WTC11 (cell line): ENCODE measurements at regions not wholly inside any gene's neighbourhood (a gene's known extent, or its start where the extent isn't known, plus 50 kb on each side); places are given as distances from the start of the nearest gene placed in this dataset.

Source experiments
- ATAC-seq: fragments of 200-7000 bp; cut with Tn5 transposase; 2 replicates; pipeline ENCODE4 v1.10.0; 2021; ENCODE audit warnings: mild to moderate bottlenecking, moderate library complexity
- CTCF ChIA-PET: fragments of 300-600 bp; sonication (Branson Sonifier 250); formaldehyde crosslinking; loops from one replicate; lab custom pipeline; 2021; ENCODE audit warnings: antibody characterized with exemption; lab: Charles Lee
- POLR2A ChIA-PET: fragments of 350-600 bp; sonication (Branson Sonifier 250); formaldehyde crosslinking; loops from one replicate; lab custom pipeline; 2021; ENCODE audit warnings: antibody characterized with exemption; lab: Charles Lee
- DNase-seq: peaks from one replicate; pipeline ENCODE4 v3.0.0; 2021; ENCODE audit warnings: low spot score
- H3K27ac Mint-ChIP-seq: 2 replicates; pipeline ENCODE4 v1.8.0; 2021; ENCODE audit warnings: mixed read lengths
- H3K27me3 Mint-ChIP-seq: 2 replicates; pipeline ENCODE4 v1.8.0; 2021; ENCODE audit warnings: low read depth, mild to moderate bottlenecking, moderate library complexity, mixed read lengths
- H3K36me3 Mint-ChIP-seq: 2 replicates; pipeline ENCODE4 v1.8.0; 2021; ENCODE audit warnings: mixed read lengths
- H3K4me1 Mint-ChIP-seq: 2 replicates; pipeline ENCODE4 v1.8.0; 2022; ENCODE audit warnings: mixed read lengths
- H3K4me3 Mint-ChIP-seq: 2 replicates; pipeline ENCODE4 v1.8.0; 2021; ENCODE audit warnings: mild to moderate bottlenecking, moderate library complexity, mixed read lengths
- H3K9me3 Mint-ChIP-seq: 2 replicates; pipeline ENCODE4 v1.8.0; 2021; ENCODE audit warnings: mixed read lengths
- ARID4B ChIP-seq: sonication (generic); formaldehyde crosslinking; IDR thresholded peaks from 2 replicates; pipeline ENCODE4 v1.8.0; 2023; ENCODE audit warnings: missing genetic modification reagents, mild to moderate bottlenecking, borderline replicate concordance
- ERG ChIP-seq: fragments of 250-450 bp; sonication (Bioruptor Pico); IDR thresholded peaks from 2 replicates; pipeline ENCODE4 v1.8.0; 2021; ENCODE audit warnings: mild to moderate bottlenecking
- MYBL2 ChIP-seq: sonication (generic); formaldehyde crosslinking; IDR thresholded peaks from 2 replicates; pipeline ENCODE4 v1.8.1; 2023; ENCODE audit warnings: mild to moderate bottlenecking, moderate library complexity, missing genetic modification reagents
- NFATC4 ChIP-seq: fragments of 250-450 bp; sonication (Bioruptor Pico); IDR thresholded peaks from 2 replicates; pipeline ENCODE4 v1.9.0; 2021; ENCODE audit warnings: mild to moderate bottlenecking
- OVOL2 ChIP-seq: fragments of 250-450 bp; sonication (Bioruptor Pico); IDR thresholded peaks from 2 replicates; pipeline ENCODE4 v1.9.0; 2021; ENCODE audit warnings: mild to moderate bottlenecking, borderline replicate concordance
- TEAD1 ChIP-seq: sonication (generic); formaldehyde crosslinking; IDR thresholded peaks from 2 replicates; pipeline ENCODE4 v1.8.0; 2022; ENCODE audit warnings: mild to moderate bottlenecking, missing genetic modification reagents
- TP53 ChIP-seq: sonication (generic); formaldehyde crosslinking; IDR thresholded peaks from 2 replicates; pipeline ENCODE4 v1.8.1; 2023; ENCODE audit warnings: mild to moderate bottlenecking, missing genetic modification reagents
- ZBTB21 ChIP-seq: sonication (generic); formaldehyde crosslinking; IDR thresholded peaks from 2 replicates; pipeline ENCODE4 v1.8.1; 2023; ENCODE audit warnings: mild to moderate bottlenecking, missing genetic modification reagents, borderline replicate concordance
- ZNF121 ChIP-seq: sonication (generic); formaldehyde crosslinking; IDR thresholded peaks from 2 replicates; pipeline ENCODE4 v1.8.0; 2023; ENCODE audit warnings: missing genetic modification reagents
- ZNF263 ChIP-seq: sonication (generic); formaldehyde crosslinking; IDR thresholded peaks from 2 replicates; pipeline ENCODE4 v1.8.1; 2022; ENCODE audit warnings: low read depth, mild to moderate bottlenecking, moderate library complexity, missing genetic modification reagents
- ZNF671 ChIP-seq: fragments of 250-450 bp; sonication (Bioruptor Pico); IDR thresholded peaks from 2 replicates; pipeline ENCODE4 v1.8.0; 2021; ENCODE audit warnings: mild to moderate bottlenecking
- TF ChIP-seq, protein P1 (sequence below): sonication (generic); formaldehyde crosslinking; IDR thresholded peaks from 2 replicates; pipeline ENCODE4 v1.8.0; 2023; ENCODE audit warnings: missing genetic modification reagents
- TF ChIP-seq, protein P2 (sequence below): fragments of 250-450 bp; sonication (Bioruptor Pico); IDR thresholded peaks from 2 replicates; pipeline ENCODE4 v1.9.0; 2021; ENCODE audit warnings: moderate library complexity, mild to moderate bottlenecking, inconsistent platforms, borderline replicate concordance
- TF ChIP-seq, protein P3 (sequence below): sonication (generic); formaldehyde crosslinking; conservative IDR thresholded peaks from 2 replicates; pipeline ENCODE4 v1.8.1; 2023; ENCODE audit warnings: mild to moderate bottlenecking, low read depth, missing genetic modification reagents, moderate library complexity
- TF ChIP-seq, protein P4 (sequence below): sonication (generic); formaldehyde crosslinking; IDR thresholded peaks from 2 replicates; pipeline ENCODE4 v1.8.0; 2022; ENCODE audit warnings: missing genetic modification reagents
- TF ChIP-seq, protein P5 (sequence below): sonication (generic); formaldehyde crosslinking; IDR thresholded peaks from 2 replicates; pipeline ENCODE4 v1.8.0; 2022; ENCODE audit warnings: mild to moderate bottlenecking, missing genetic modification reagents
- TF ChIP-seq, protein P6 (sequence below): fragments of 250-450 bp; sonication (Bioruptor Pico); conservative IDR thresholded peaks from 2 replicates; pipeline ENCODE4 v1.9.0; 2021; ENCODE audit warnings: mild to moderate bottlenecking

DNA sequence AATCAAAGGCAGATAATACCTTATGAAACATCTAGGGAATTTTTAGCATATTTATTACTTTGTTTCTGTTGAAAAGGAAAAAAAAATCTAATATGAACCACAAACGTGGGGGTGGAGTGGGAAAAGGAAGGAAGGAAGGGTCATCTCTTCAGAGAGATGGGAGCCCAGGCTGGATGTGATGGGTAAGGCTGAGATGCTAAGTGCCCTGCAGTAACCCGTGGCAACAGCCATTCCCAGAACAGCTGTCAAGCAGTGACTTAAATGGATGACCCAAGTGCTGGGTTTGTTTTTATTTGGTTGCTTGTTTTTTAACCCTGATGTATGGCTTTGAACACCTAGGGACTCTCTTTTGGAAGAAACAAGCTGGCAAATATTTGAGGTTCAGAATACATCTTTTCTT is 50.7 kb upstream of the KLF7 start:
- peaks cover 25% of the 10 kb centered on the region for H3K27me3 Mint-ChIP-seq
- peaks cover 4% of the 10 kb centered on the region for H3K9me3 Mint-ChIP-seq
- POLR2A ChIA-PET: no interaction called here
- no peak for TF ChIP-seq OVOL2 (CRISPR knock-in tag)
- TF ChIP-seq ERG (CRISPR knock-in tag): no peak
- TF ChIP-seq, protein P1, sequence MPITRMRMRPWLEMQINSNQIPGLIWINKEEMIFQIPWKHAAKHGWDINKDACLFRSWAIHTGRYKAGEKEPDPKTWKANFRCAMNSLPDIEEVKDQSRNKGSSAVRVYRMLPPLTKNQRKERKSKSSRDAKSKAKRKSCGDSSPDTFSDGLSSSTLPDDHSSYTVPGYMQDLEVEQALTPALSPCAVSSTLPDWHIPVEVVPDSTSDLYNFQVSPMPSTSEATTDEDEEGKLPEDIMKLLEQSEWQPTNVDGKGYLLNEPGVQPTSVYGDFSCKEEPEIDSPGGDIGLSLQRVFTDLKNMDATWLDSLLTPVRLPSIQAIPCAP: no peak
- no peak for TF ChIP-seq ZBTB21 (CRISPR knock-in tag)
- no peak for TF ChIP-seq ZNF263
- TF ChIP-seq, protein P2, sequence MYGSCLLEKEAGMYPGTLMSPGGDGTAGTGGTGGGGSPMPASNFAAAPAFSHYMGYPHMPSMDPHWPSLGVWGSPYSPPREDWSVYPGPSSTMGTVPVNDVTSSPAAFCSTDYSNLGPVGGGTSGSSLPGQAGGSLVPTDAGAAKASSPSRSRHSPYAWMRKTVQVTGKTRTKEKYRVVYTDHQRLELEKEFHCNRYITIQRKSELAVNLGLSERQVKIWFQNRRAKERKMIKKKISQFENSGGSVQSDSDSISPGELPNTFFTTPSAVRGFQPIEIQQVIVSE (CRISPR knock-in tag): no peak
- TF ChIP-seq NFATC4 (CRISPR knock-in tag): no peak
- TF ChIP-seq, protein P3, sequence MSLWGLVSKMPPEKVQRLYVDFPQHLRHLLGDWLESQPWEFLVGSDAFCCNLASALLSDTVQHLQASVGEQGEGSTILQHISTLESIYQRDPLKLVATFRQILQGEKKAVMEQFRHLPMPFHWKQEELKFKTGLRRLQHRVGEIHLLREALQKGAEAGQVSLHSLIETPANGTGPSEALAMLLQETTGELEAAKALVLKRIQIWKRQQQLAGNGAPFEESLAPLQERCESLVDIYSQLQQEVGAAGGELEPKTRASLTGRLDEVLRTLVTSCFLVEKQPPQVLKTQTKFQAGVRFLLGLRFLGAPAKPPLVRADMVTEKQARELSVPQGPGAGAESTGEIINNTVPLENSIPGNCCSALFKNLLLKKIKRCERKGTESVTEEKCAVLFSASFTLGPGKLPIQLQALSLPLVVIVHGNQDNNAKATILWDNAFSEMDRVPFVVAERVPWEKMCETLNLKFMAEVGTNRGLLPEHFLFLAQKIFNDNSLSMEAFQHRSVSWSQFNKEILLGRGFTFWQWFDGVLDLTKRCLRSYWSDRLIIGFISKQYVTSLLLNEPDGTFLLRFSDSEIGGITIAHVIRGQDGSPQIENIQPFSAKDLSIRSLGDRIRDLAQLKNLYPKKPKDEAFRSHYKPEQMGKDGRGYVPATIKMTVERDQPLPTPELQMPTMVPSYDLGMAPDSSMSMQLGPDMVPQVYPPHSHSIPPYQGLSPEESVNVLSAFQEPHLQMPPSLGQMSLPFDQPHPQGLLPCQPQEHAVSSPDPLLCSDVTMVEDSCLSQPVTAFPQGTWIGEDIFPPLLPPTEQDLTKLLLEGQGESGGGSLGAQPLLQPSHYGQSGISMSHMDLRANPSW: no peak
- TF ChIP-seq ARID4B (CRISPR knock-in tag): no peak
- no peak for TF ChIP-seq ZNF671
- no peak for TF ChIP-seq TEAD1
- no peak for TF ChIP-seq ZNF121 (CRISPR knock-in tag)
- no peak for TF ChIP-seq TP53 (CRISPR knock-in tag)
- TF ChIP-seq, protein P4, sequence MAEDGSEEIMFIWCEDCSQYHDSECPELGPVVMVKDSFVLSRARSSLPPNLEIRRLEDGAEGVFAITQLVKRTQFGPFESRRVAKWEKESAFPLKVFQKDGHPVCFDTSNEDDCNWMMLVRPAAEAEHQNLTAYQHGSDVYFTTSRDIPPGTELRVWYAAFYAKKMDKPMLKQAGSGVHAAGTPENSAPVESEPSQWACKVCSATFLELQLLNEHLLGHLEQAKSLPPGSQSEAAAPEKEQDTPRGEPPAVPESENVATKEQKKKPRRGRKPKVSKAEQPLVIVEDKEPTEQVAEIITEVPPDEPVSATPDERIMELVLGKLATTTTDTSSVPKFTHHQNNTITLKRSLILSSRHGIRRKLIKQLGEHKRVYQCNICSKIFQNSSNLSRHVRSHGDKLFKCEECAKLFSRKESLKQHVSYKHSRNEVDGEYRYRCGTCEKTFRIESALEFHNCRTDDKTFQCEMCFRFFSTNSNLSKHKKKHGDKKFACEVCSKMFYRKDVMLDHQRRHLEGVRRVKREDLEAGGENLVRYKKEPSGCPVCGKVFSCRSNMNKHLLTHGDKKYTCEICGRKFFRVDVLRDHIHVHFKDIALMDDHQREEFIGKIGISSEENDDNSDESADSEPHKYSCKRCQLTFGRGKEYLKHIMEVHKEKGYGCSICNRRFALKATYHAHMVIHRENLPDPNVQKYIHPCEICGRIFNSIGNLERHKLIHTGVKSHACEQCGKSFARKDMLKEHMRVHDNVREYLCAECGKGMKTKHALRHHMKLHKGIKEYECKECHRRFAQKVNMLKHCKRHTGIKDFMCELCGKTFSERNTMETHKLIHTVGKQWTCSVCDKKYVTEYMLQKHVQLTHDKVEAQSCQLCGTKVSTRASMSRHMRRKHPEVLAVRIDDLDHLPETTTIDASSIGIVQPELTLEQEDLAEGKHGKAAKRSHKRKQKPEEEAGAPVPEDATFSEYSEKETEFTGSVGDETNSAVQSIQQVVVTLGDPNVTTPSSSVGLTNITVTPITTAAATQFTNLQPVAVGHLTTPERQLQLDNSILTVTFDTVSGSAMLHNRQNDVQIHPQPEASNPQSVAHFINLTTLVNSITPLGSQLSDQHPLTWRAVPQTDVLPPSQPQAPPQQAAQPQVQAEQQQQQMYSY (CRISPR knock-in tag): no peak
- TF ChIP-seq, protein P5, sequence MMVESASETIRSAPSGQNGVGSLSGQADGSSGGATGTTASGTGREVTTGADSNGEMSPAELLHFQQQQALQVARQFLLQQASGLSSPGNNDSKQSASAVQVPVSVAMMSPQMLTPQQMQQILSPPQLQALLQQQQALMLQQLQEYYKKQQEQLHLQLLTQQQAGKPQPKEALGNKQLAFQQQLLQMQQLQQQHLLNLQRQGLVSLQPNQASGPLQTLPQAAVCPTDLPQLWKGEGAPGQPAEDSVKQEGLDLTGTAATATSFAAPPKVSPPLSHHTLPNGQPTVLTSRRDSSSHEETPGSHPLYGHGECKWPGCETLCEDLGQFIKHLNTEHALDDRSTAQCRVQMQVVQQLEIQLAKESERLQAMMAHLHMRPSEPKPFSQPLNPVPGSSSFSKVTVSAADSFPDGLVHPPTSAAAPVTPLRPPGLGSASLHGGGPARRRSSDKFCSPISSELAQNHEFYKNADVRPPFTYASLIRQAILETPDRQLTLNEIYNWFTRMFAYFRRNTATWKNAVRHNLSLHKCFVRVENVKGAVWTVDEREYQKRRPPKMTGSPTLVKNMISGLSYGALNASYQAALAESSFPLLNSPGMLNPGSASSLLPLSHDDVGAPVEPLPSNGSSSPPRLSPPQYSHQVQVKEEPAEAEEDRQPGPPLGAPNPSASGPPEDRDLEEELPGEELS (CRISPR knock-in tag): no peak
- TF ChIP-seq MYBL2 (CRISPR knock-in tag): no peak
- TF ChIP-seq, protein P6, sequence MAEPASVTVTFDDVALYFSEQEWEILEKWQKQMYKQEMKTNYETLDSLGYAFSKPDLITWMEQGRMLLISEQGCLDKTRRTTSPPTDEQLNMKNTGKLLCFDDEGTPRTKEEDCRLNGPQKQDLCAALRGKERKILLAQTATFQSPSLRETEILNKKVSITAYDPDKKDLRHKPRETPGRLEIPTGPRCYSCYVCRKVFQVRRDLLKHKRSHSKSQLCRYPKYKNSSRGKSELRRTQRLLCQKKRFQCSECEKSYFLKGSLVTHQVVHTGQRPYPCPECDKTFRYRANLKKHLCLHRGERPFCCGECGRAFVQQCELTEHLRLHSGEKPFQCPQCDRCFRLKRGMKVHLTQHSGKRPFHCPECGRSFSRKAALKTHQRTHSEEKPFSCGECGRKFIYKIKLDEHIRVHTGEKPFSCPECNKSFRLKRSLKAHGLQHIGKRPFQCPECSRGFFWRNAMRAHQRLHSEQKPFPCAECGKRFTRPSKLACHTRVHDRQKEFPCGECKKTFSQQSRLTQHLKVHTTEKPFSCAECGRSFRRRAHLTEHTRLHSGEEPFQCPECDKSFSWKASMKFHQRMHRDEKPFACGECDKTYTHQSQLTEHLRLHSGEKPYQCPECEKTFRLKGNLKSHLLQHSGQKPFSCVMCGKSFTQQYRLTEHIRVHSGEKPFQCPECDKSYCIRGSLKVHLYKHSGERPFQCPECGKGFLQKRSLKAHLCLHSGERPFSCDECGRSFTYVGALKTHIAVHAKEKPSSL (CRISPR knock-in tag): no peak
- TF ChIP-seq, all 79 proteins: peak for 0
- peak; percentile 48; the same call in 1 of the 2 replicates for ATAC-seq
- no peak overlapping the region for H3K4me3 Mint-ChIP-seq
- H3K27ac Mint-ChIP-seq: no peak overlapping the region
- no peak for DNase-seq
- H3K36me3 Mint-ChIP-seq: no peaks in the 10 kb centered on the region
- CTCF ChIA-PET: no interaction called here
- H3K4me1 Mint-ChIP-seq: peaks cover 26% of the 10 kb centered on the region
